Type B pancreatic cell (in vitro differentiated cells): ENCODE measurements at regions not wholly inside any gene's neighbourhood (a gene's known extent, or its start where the extent isn't known, plus 50 kb on each side); places are given as distances from the start of the nearest gene placed in this dataset.

ENCODE experiments used
- DNase-seq: peaks from one replicate; pipeline ENCODE4 v3.0.0; 2021; ENCODE audit warnings: mixed read lengths; ENCODE audit not compliant: unreplicated experiment; ENCODE audit errors: extremely low spot score
- H3K27ac Mint-ChIP-seq: 2 replicates; pipeline ENCODE4 v1.8.0; 2021; ENCODE audit warnings: mild to moderate bottlenecking, mixed read lengths
- H3K27me3 Mint-ChIP-seq: 2 replicates; pipeline ENCODE4 v1.8.0; 2021; ENCODE audit warnings: mixed read lengths
- H3K36me3 Mint-ChIP-seq: 2 replicates; pipeline ENCODE4 v1.8.0; 2021; ENCODE audit warnings: mixed read lengths
- H3K4me1 Mint-ChIP-seq: one replicate; pipeline ENCODE4 v1.8.0; 2021; ENCODE audit warnings: mixed read lengths; ENCODE audit not compliant: unreplicated experiment
- H3K4me3 Mint-ChIP-seq: 2 replicates; pipeline ENCODE4 v1.8.0; 2021; ENCODE audit warnings: mild to moderate bottlenecking, mixed read lengths
- H3K9me3 Mint-ChIP-seq: 2 replicates; pipeline ENCODE4 v1.8.0; 2021; ENCODE audit warnings: mixed read lengths
- CTCF ChIP-seq: fragments of 200-600 bp; sonication (generic); conservative IDR thresholded peaks from 2 replicates; pipeline ENCODE4 v1.5.0; 2021; ENCODE audit warnings: antibody characterized with exemption, mild to moderate bottlenecking

- TF ChIP-seq CTCF = no peak
- no peak overlapping the region for H3K27ac Mint-ChIP-seq
These were observed 839.1 kb upstream of the FOXG1 start for GRCh38 chr14:27927519-27927918.

GRCh38 chr14:27929797-27930347 lies 836.7 kb upstream of the FOXG1 start:
- no peaks in the 10 kb centered on the region for H3K9me3 Mint-ChIP-seq
- no peak overlapping the region for H3K4me3 Mint-ChIP-seq
- peaks cover 6% of the 10 kb centered on the region for H3K4me1 Mint-ChIP-seq
- no peak for DNase-seq
- no peak for TF ChIP-seq CTCF
- no peak overlapping the region for H3K27ac Mint-ChIP-seq
- no peaks in the 10 kb centered on the region for H3K36me3 Mint-ChIP-seq
- no peaks in the 10 kb centered on the region for H3K27me3 Mint-ChIP-seq

More at GRCh38 chr14:27927519-27927918, 839.1 kb upstream of the FOXG1 start:
- DNase-seq = no peak
- Mint-ChIP-seq H3K4me1 (peaks cover 6% of the 10 kb centered on the region), H3K36me3 (no peaks in the 10 kb centered on the region), H3K4me3 (no peak overlapping the region), H3K27me3 (no peaks in the 10 kb centered on the region), H3K9me3 (no peaks in the 10 kb centered on the region)

GRCh38 chr14:27938392-27938791 lies 828.2 kb upstream of the FOXG1 start:
- no peaks in the 10 kb centered on the region for H3K4me1 Mint-ChIP-seq
- no peaks in the 10 kb centered on the region for H3K27me3 Mint-ChIP-seq
- H3K36me3 Mint-ChIP-seq = no peaks in the 10 kb centered on the region
- H3K9me3 Mint-ChIP-seq = peaks cover 7% of the 10 kb centered on the region
- no peak for TF ChIP-seq CTCF
- no peak overlapping the region for H3K27ac Mint-ChIP-seq
- DNase-seq = no peak
- H3K4me3 Mint-ChIP-seq = no peak overlapping the region

GRCh38 chr14:27945512-27945911 lies 821.1 kb upstream of the FOXG1 start:
- Mint-ChIP-seq H3K4me3 (no peak overlapping the region), H3K9me3 (peaks cover 7% of the 10 kb centered on the region), H3K27ac (no peak overlapping the region), H3K27me3 (no peaks in the 10 kb centered on the region), H3K36me3 (no peaks in the 10 kb centered on the region), H3K4me1 (no peaks in the 10 kb centered on the region)
- no peak for TF ChIP-seq CTCF
- DNase-seq = no peak

- Mint-ChIP-seq H3K4me3 (no peak overlapping the region), H3K27me3 (no peaks in the 10 kb centered on the region), H3K4me1 (no peaks in the 10 kb centered on the region), H3K9me3 (no peaks in the 10 kb centered on the region), H3K36me3 (no peaks in the 10 kb centered on the region), H3K27ac (no peak overlapping the region)
- DNase-seq = no peak
- no peak for TF ChIP-seq CTCF
These were observed 807.8 kb upstream of the FOXG1 start for GRCh38 chr14:27958757-27959156.

- Mint-ChIP-seq H3K27ac (no peak overlapping the region), H3K4me1 (no peaks in the 10 kb centered on the region), H3K36me3 (no peaks in the 10 kb centered on the region), H3K9me3 (no peaks in the 10 kb centered on the region), H3K27me3 (no peaks in the 10 kb centered on the region), H3K4me3 (no peak overlapping the region)
- no peak for TF ChIP-seq CTCF
- no peak for DNase-seq
These were observed 770.9 kb upstream of the FOXG1 start for GRCh38 chr14:27995691-27996090.
